ENCODE measurements at regions not wholly inside any gene's neighbourhood (a gene's known extent, or its start where the extent isn't known, plus 50 kb on each side); places are given as distances from the start of the nearest gene placed in this dataset.
A peak's percentile ranks its signal among the peaks of the same experiment; 100 is the strongest.

GRCh38 chr9:96163161-96163560 is 138.8 kb downstream of the HSD17B3 start:
- no peak for TF ChIP-seq ZNF274 (IDR thresholded peaks at IDR 0.05; ENCODE audit: low read depth, low read length)
- H3K4me3 ChIP-seq (ENCODE audit: low read length) = no peak overlapping the region

GRCh38 chr9:96161819-96162218 is 140.2 kb downstream of the HSD17B3 start:
- H3K4me3 ChIP-seq (ENCODE audit: low read length) = no peak overlapping the region
- TF ChIP-seq ZNF274 (IDR thresholded peaks at IDR 0.05; ENCODE audit: low read depth, low read length) = no peak

GRCh38 chr9:96160866-96161265 is 141.1 kb downstream of the HSD17B3 start:
- no peak overlapping the region for H3K4me3 ChIP-seq (ENCODE audit: low read length)
- TF ChIP-seq ZNF274 (IDR thresholded peaks at IDR 0.05; ENCODE audit: low read depth, low read length) = no peak

- H3K4me3 ChIP-seq (ENCODE audit: low read length) = no peak overlapping the region
- no peak for TF ChIP-seq ZNF274 (IDR thresholded peaks at IDR 0.05; ENCODE audit: low read depth, low read length)
Observed at GRCh38 chr9:96160168-96160567, 141.8 kb downstream of the HSD17B3 start.

GRCh38 chr9:96159596-96159995 is 142.4 kb downstream of the HSD17B3 start:
- no peak for TF ChIP-seq ZNF274 (IDR thresholded peaks at IDR 0.05; ENCODE audit: low read depth, low read length)

GRCh38 chr9:96158909-96159575 is 142.9 kb downstream of the HSD17B3 start:
- TF ChIP-seq ZNF274 (IDR thresholded peaks at IDR 0.05; ENCODE audit: low read depth, low read length) = no peak
- H3K4me3 ChIP-seq (ENCODE audit: low read length) = no peak overlapping the region

More at GRCh38 chr9:96159596-96159995, 142.4 kb downstream of the HSD17B3 start:
- H3K4me3 ChIP-seq (ENCODE audit: low read length) = no peak overlapping the region

GRCh38 chr9:96158147-96158546 is 143.8 kb downstream of the HSD17B3 start:
- TF ChIP-seq ZNF274 (IDR thresholded peaks at IDR 0.05; ENCODE audit: low read depth, low read length) = no peak
- H3K4me3 ChIP-seq (ENCODE audit: low read length) = no peak overlapping the region

- H3K4me3 ChIP-seq (ENCODE audit: low read length) = no peak overlapping the region
- no peak for TF ChIP-seq ZNF274 (IDR thresholded peaks at IDR 0.05; ENCODE audit: low read depth, low read length)
Observed at GRCh38 chr9:96157675-96158074, 144.3 kb downstream of the HSD17B3 start.

GRCh38 chr9:96156171-96156974 is 145.6 kb downstream of the HSD17B3 start:
- TF ChIP-seq ZNF274 (IDR thresholded peaks at IDR 0.05; ENCODE audit: low read depth, low read length) = no peak
- H3K4me3 ChIP-seq (ENCODE audit: low read length) = no peak overlapping the region

GRCh38 chr9:96154081-96154480 is 147.9 kb downstream of the HSD17B3 start:
- no peak for TF ChIP-seq ZNF274 (IDR thresholded peaks at IDR 0.05; ENCODE audit: low read depth, low read length)
- H3K4me3 ChIP-seq (ENCODE audit: low read length) = no peak overlapping the region

- H3K4me3 ChIP-seq (ENCODE audit: low read length) = no peak overlapping the region
- TF ChIP-seq ZNF274 (IDR thresholded peaks at IDR 0.05; ENCODE audit: low read depth, low read length) = no peak
Observed at GRCh38 chr9:96152550-96152949, 149.4 kb downstream of the HSD17B3 start.

- H3K4me3 ChIP-seq (ENCODE audit: low read length) = peak overlapping the region; percentile 55; the same call in 1 of the 2 replicates
- no peak for TF ChIP-seq ZNF274 (IDR thresholded peaks at IDR 0.05; ENCODE audit: low read depth, low read length)
Observed at GRCh38 chr9:96150324-96151227, 151.4 kb downstream of the HSD17B3 start.

GRCh38 chr9:96149533-96150280 is 152.3 kb downstream of the HSD17B3 start:
- H3K4me3 ChIP-seq (ENCODE audit: low read length) = peak overlapping the region; percentile 23; the same call in 1 of the 2 replicates
- no peak for TF ChIP-seq ZNF274 (IDR thresholded peaks at IDR 0.05; ENCODE audit: low read depth, low read length)

All from GM08714 (cell line).